GM12875 (cell line): ENCODE measurements at regions not wholly inside any gene's neighbourhood (a gene's known extent, or its start where the extent isn't known, plus 50 kb on each side); places are given as distances from the start of the nearest gene placed in this dataset.

Experiments
- H3K4me3 ChIP-seq: one replicate; pipeline ENCODE4 v1.5.1; 2011; ENCODE audit warnings: low read depth, low read length, control low read depth
- TF ChIP-seq, protein P1 (sequence below): IDR thresholded peaks from 2 replicates; pipeline ENCODE4 v1.5.1; 2011; ENCODE audit warnings: low read depth, mild to moderate bottlenecking, control low read depth, inconsistent platforms, low read length, moderate library complexity, borderline replicate concordance; ENCODE audit not compliant: insufficient read depth

DNA sequence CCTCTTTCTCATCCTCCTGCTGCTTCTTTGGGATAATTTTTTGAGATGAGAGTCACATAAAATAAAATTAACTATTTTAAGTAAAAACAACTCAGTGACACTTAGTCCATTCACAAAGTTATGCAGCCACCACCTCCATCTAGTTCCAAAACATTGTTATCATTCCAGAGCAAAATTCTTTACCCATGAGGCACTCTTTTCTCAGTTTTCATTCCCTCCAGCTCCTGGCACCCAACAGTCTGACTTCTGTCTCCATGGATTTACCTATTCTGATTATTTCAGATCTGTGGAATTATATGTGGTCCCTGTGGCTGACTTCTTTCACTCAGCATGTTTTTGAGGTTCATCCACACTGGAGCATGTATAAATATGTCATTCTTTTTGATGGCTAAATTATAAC, 239.9 kb upstream of the DYNLRB2 start:
- H3K4me3 ChIP-seq: no peak overlapping the region
- TF ChIP-seq, protein P1, sequence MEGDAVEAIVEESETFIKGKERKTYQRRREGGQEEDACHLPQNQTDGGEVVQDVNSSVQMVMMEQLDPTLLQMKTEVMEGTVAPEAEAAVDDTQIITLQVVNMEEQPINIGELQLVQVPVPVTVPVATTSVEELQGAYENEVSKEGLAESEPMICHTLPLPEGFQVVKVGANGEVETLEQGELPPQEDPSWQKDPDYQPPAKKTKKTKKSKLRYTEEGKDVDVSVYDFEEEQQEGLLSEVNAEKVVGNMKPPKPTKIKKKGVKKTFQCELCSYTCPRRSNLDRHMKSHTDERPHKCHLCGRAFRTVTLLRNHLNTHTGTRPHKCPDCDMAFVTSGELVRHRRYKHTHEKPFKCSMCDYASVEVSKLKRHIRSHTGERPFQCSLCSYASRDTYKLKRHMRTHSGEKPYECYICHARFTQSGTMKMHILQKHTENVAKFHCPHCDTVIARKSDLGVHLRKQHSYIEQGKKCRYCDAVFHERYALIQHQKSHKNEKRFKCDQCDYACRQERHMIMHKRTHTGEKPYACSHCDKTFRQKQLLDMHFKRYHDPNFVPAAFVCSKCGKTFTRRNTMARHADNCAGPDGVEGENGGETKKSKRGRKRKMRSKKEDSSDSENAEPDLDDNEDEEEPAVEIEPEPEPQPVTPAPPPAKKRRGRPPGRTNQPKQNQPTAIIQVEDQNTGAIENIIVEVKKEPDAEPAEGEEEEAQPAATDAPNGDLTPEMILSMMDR: no peak

DNA sequence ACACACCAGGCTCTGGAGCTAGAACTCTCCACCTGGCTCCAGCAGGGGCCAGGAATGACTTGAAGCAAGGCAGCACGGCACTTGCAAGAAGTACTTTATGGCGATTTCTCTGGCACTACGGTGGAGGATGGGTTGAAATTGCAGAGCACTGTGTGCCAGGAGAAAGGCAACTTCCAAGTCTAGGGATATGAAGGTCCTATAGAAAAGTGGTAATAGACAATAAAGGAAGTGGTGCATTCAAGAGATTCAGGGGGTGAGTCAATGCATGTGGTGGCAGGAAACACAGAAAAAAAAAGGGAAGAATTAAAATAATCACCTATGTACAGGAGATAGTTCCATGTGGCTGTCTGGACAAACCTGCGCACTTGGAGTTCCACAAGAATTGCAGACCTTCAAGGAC, 240.3 kb upstream of the DYNLRB2 start:
- H3K4me3 ChIP-seq: no peak overlapping the region
- TF ChIP-seq, protein P1: no peak

DNA sequence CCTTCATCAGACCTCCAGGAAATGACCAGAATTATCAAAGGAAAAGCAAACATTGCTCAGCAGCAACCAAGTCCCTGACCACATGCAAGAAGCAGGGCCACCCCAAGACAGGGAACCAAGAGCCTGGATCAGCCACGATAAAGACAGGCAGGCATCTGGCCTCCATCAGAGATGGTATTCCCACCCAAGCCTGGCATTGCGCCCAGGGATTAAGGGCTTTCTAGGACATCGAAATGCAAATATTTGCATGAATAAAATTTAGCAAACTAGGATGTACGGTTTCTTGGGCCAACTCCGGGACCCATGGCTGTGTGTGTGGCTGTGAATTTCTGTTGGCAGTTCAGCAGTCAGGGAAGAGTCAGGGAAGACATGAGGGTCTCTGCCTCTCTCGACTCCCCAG, 241.4 kb upstream of the DYNLRB2 start:
- H3K4me3 ChIP-seq: no peak overlapping the region
- TF ChIP-seq, protein P1: no peak

DNA sequence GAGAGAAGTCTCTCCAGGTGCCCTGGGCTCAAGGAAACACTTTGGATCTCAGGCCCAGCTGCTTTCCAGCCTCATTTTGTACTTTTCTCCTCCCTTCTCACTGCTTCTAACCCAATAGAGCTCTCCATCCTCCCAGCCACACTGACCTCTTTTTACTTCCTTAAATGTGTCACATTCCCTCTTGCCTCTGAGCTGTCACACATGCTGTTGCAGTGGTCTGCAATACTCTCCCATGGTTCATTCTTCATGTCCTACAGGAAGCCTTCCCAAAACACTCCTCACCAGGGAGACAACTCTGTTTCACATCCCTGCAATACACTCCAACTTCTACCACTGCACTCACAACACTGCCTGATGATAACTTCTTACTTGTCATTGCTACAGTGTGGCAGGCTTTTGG, 242.1 kb upstream of the DYNLRB2 start:
- no peak overlapping the region for H3K4me3 ChIP-seq
- TF ChIP-seq, protein P1: no peak

DNA sequence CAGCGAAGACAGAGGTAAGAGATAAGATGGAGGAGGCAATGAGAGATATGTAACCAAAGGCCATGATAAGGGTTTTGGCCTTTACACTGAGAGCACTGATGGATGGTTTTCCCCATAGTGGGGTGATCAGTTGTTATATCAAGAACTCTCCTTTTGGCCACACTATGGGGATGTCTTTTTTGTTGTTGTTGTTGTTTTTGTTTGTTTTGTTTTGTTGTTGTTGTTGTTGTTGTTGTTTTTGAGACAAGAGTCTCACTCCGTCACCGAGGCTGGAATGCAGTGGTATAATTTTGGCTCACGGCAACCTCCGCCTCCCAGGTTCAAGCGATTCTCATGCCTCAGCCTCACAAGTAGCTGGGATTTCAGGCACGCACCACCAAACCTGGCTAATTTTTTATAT, 244.8 kb upstream of the DYNLRB2 start:
- TF ChIP-seq, protein P1: no peak
- H3K4me3 ChIP-seq: no peak overlapping the region

DNA sequence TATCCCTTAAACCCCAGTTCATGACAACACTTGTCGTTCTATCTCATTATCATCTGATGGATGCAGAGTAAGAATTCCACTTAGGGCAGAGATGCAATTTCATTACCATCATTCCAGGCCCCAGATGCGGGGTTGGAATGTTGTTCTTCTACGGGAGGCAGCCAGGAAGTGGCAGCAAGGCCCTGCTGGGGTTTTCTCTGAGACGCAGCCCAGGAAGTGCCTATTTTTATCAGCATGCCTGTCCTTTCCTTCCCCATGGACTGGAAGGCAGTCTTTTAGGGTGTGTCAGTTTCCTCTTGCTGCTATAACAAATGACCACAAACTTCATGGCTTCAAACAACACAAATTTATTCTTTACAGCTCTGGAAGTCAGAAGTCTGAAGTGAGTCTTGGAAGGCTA, 246.6 kb upstream of the DYNLRB2 start:
- TF ChIP-seq, protein P1: no peak
- no peak overlapping the region for H3K4me3 ChIP-seq

DNA sequence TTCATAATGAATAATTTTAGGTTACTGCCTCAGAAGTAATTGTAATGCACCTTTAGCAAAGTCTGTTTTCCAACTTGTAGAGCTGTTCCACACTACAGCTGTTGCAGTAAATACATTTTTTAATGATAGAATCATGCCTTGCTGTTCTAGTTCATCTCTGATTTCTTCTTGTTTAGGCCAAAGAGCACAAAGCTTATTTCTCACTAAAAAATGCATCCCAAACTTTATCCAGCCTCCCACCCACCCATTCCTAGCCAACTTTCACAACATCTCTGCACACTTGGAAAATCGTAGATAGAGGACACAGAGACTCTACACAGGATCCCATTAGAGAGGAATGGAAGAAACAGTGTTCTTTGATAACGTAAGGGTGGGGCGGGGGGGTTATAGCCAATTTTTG, 252.2 kb upstream of the DYNLRB2 start:
- TF ChIP-seq, protein P1: no peak
- H3K4me3 ChIP-seq: no peak overlapping the region
